HuH-7 (cell line): ENCODE measurements at regions not wholly inside any gene's neighbourhood (a gene's known extent, or its start where the extent isn't known, plus 50 kb on each side); places are given as distances from the start of the nearest gene placed in this dataset.

ENCODE experiments used
- DNase-seq: peaks from one replicate; pipeline ENCODE4 v3.0.0; 2011; ENCODE audit warnings: low spot score

GRCh38 chr2:191738003-191738402 lies 60.1 kb downstream of the NABP1 start:
- DNase-seq = no peak

- DNase-seq = no peak
Observed at GRCh38 chr2:191738667-191739066, 60.7 kb downstream of the NABP1 start.

- DNase-seq = no peak
Observed at GRCh38 chr2:191739194-191739593, 61.3 kb downstream of the NABP1 start.

- DNase-seq = no peak
Observed at GRCh38 chr2:191740016-191740419, 62.1 kb downstream of the NABP1 start.

- no peak for DNase-seq
Observed at GRCh38 chr2:191740759-191741158, 62.8 kb downstream of the NABP1 start.

GRCh38 chr2:191746346-191747169 lies 68.6 kb downstream of the NABP1 start:
- no peak for DNase-seq

GRCh38 chr2:191747170-191747530 lies 69.2 kb downstream of the NABP1 start:
- DNase-seq = no peak

GRCh38 chr2:191748059-191748461 lies 70.1 kb downstream of the NABP1 start:
- no peak for DNase-seq

- no peak for DNase-seq
Observed at GRCh38 chr2:191748528-191749180, 70.7 kb downstream of the NABP1 start.

- DNase-seq = no peak
Observed at GRCh38 chr2:191749181-191749540, 71.2 kb downstream of the NABP1 start.

- no peak for DNase-seq
Observed at GRCh38 chr2:191754103-191754502, 76.2 kb downstream of the NABP1 start.

GRCh38 chr2:191756761-191757160 lies 78.8 kb downstream of the NABP1 start:
- DNase-seq = no peak

- no peak for DNase-seq
Observed at GRCh38 chr2:191757208-191757607, 79.3 kb downstream of the NABP1 start.

GRCh38 chr2:191758518-191759507 lies 80.9 kb downstream of the NABP1 start:
- DNase-seq = peak; percentile 84

GRCh38 chr2:191759680-191760079 lies 81.7 kb downstream of the NABP1 start:
- no peak for DNase-seq

GRCh38 chr2:191760655-191761262 lies 82.8 kb downstream of the NABP1 start:
- DNase-seq = no peak

- DNase-seq = no peak
Observed at GRCh38 chr2:191773136-191773535, 73.8 kb downstream of the CAVIN2 start.

GRCh38 chr2:191777351-191777750 lies 69.5 kb downstream of the CAVIN2 start:
- no peak for DNase-seq

- no peak for DNase-seq
Observed at GRCh38 chr2:191778041-191778440, 68.8 kb downstream of the CAVIN2 start.

GRCh38 chr2:191782351-191782750 lies 64.5 kb downstream of the CAVIN2 start:
- DNase-seq = no peak

- no peak for DNase-seq
Observed at GRCh38 chr2:191783416-191783815, 63.5 kb downstream of the CAVIN2 start.
